GM13977 (cell line): ENCODE measurements at regions not wholly inside any gene's neighbourhood (a gene's known extent, or its start where the extent isn't known, plus 50 kb on each side); places are given as distances from the start of the nearest gene placed in this dataset.

Source experiments
- DNase-seq: peaks from one replicate; pipeline ENCODE4 v3.0.0; 2012; ENCODE audit warnings: low spot score
- CTCF ChIP-seq: IDR thresholded peaks from 2 replicates; pipeline ENCODE4 v1.5.1; 2012; ENCODE audit warnings: mild to moderate bottlenecking, control low read depth; ENCODE audit not compliant: insufficient read depth; ENCODE audit errors: extremely low read depth, missing control alignments
- in situ Hi-C: fragments of 300-500 bp; cut with MboI; formaldehyde crosslinking; loops from one replicate; pipeline ENCODE4 v1.12.0; 2022; ENCODE audit warnings: low sequenced_read_pairs, low pct_unique_long_range_greater_than_20kb, mixed read lengths, inconsistent platforms; ENCODE audit not compliant: unreplicated experiment

GRCh38 chr9:30732060-30732459 is 1652.4 kb upstream of the ACO1 start:
- no peak for DNase-seq
- in situ Hi-C loops: no loop called here
- no peak for TF ChIP-seq CTCF

- in situ Hi-C loops: no loop called here
- no peak for TF ChIP-seq CTCF
- no peak for DNase-seq
These were observed 1639.6 kb upstream of the ACO1 start for GRCh38 chr9:30744871-30745270.

GRCh38 chr9:30746589-30746988 is 1637.9 kb upstream of the ACO1 start:
- no peak for TF ChIP-seq CTCF
- no peak for DNase-seq
- in situ Hi-C loops: no loop called here

- in situ Hi-C loops: no loop called here
- no peak for DNase-seq
- TF ChIP-seq CTCF: no peak
These were observed 1626.7 kb upstream of the ACO1 start for GRCh38 chr9:30757723-30758122.

GRCh38 chr9:30758726-30759446 is 1625.6 kb upstream of the ACO1 start:
- no peak for DNase-seq
- in situ Hi-C loops: no loop called here
- no peak for TF ChIP-seq CTCF

- no peak for DNase-seq
- TF ChIP-seq CTCF: no peak
- in situ Hi-C loops: no loop called here
These were observed 1619.1 kb upstream of the ACO1 start for GRCh38 chr9:30765318-30765717.
